Activated naive CD4-positive, alpha-beta T cell treated with anti-CD3 and anti-CD28 coated beads, Interleukin-2, amount 50 U/mL, for 16 hours (primary cell): ENCODE measurements at regions not wholly inside any gene's neighbourhood (a gene's known extent, or its start where the extent isn't known, plus 50 kb on each side); places are given as distances from the start of the nearest gene placed in this dataset.

Experiments used
- DNase-seq: peaks from one replicate; pipeline ENCODE4 v3.0.0-alpha.2; 2020

DNA sequence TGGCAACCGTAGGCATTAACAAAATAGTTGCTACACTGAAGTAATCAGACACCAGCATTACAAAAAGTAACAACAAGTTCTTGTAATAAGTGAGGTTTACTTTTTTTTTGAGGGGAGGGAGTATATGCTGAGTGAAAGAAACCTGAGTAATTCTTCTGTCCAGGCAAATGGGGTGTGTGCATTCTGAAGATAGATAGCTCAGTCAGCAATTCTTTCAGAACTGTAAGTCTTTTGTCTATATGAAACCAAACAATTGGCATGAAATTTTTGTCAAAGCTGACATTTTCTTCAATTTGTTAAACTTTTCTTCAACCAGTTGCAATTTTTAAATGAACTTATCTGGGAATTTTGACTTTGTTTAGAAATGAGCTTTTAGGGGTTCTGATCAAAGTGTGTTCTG is 208.1 kb upstream of the THSD7B start:
- DNase-seq = no peak

DNA sequence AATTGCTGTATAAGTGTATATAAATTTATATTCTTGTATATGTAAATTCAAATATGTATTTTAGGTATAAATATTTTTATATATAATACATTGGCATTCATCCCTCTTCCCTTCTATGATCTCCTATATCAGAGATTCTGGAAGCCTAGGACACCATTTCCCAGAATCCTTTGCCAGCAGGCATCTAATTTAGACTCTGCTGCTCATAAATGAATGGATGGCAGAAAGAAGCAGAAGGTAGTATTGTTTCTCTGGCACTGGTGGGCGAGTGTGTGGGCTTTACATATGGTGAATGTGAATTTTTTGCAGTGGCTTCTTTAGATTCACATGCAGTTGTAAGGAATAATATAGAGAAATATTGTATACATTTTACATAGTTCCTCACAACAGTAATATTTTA is 215.2 kb upstream of the THSD7B start:
- no peak for DNase-seq

DNA sequence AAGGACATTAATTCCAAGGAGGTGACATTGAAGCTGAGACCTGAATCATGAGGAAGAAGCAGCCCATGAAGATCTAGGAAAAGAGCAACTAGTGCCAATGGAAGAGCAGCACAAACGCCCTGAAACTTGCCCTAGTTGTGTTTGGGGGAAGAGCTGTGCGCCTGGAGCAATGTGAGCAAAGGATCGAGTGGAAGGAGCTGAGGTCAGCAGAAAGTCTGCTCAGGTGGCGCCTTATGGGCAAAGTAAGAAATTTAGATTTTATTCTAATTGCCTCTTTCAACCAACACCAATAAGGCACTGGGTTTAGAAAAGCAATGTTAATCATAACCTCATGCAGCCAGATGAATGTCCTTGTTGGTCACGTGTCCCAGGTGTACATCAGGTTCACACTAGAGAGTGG is 226.0 kb upstream of the THSD7B start:
- no peak for DNase-seq

DNA sequence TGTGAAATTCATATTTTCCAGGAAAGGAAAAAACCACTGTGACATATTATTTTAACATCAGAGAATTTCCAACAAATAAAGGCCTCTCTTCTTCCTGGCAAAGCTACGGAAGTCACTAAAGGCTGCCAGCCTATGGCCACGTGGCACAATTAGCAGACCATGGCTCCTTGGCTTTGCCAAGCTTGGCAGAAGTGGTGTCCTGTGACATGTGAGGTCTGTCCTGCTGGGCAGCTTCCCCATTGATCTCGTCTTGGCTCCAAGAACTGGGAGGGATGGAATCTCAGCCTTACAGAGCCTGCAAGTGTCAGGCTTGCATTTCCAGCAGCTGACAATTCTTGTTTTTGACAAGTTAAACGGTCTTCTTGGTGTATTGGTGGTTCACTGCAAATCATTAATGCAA is 226.9 kb upstream of the THSD7B start:
- DNase-seq = no peak

DNA sequence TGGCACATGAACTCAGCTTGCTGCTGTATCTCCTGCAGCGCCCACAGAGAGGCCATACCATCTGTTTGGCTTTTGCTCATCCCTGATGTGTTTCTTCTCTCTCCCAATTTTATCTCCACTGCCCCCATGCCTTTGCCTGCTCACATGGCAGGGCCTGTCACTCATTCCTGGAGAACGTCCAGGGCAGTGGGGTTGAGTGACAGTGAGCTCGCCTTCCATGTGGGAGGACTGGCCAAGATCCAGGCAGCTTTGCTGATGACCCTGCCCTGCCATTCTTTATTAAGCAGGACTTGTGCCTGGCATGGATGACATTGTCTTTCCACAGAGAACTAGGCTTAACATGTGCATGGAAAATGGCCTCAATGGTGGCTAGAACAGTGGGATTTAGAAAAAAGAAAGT is 230.5 kb upstream of the THSD7B start:
- no peak for DNase-seq

DNA sequence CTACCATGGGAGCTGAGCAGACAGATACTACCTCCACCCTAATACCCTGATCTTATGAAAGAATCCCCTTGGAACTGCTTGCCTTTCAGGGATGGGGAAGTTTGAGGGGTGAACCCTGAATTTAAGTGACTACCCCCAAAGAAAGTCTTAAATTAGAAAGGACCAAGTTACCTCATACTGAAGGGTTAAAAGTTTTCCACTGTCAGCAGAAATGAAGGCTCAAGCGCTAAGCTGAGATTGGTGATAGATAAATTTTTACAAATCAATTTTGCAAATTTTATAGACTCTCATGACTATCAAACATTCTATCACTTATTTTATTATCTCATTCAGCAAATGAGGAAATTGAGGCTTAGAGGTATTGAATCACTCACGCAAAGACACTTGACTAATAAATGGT is 233.2 kb upstream of the THSD7B start:
- DNase-seq = no peak

DNA sequence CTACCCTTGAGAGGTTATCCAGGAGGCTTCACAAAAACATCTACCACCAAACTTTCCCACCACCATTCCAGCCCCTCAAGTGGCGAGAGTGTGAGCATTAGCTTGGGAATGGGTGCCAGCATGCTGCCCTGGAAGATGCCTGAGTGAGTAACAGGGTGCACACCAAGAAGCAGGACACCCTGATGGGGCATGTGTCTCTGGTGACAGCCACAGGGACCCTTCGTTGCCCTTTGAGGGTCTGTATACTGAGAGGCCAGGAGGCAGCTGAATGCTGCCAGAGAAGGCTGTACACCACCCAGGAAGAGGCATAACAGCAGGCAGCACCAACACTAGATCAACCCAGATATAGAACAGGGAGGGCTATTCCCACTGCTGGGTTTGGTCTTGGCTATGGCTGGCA is 233.6 kb upstream of the THSD7B start:
- no peak for DNase-seq

DNA sequence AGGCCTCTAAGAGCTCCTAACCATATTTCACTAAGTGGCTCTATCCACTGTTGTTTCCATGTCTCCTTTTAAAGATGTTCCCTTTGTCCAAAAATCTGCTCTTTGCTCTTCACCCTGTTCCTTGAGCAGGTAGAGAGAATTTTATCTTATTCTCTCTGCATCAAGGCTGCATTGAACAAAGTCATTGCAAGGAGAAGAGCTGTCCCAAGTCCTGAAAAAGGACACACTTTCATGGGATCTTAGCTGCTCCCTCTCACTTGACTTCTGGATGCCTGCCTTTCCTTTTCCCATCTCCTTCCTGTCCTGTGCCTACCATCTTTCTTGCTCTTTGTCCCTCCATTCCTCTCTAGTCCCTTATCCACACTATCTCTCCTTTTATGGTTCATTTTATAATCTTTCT is 235.2 kb upstream of the THSD7B start:
- DNase-seq = no peak

DNA sequence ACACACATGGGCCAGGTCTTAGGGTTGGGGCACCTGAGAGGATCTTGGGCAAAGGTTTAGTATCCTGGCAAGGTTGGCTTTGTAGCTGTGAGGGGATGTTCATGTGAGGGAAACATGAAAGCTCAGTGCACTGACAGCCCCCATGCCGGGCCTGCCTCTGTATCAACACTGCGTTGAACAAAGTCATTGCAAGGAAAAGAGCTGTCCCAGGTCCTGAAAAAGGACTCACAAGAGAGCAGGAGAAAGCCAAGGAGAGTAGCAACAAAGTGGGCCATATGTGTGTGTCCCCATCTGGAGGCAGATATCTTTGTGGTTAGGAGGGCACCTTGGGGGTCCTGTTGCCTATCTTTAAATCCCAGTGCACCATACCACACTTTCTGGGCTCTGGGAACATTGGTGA is 237.8 kb upstream of the THSD7B start:
- no peak for DNase-seq

DNA sequence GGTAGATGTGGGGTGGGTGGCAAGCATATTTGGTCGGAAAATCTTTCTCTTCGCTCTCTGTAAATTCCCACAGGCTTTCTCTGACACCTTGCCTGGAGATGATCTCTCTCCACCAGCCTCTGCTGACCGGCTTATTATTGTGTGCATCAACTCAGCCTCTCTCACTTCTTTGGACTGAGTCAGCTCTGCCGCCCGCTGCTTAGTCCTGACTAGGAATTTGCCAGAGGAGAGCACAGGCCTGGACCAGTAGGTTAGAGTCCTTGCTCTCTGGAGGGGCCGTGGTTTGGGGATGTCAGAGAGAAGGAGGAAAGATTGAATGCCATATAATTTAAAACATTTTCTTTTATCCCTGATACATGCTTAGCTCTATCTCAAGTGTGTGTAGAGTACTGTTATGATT is 242.6 kb upstream of the THSD7B start:
- no peak for DNase-seq

DNA sequence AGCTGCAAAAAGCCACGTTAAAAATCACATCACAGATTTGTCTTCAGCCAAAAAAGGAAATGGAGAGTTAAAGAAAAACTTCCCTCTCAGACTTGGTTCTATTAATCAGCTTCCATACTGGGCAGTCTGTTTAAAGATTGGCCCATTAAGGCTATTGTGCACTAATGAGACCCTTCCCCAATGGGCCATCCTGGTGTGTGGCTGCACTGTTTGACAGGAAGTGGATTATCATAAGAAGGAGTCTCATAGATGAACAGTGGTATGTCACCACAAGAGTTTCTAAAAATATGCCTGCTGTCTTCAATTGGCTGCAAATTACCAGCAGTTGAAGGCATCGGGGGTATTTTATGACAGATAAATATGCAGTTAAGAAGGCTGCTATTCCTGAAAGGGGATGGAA is 247.6 kb upstream of the THSD7B start:
- DNase-seq = no peak

DNA sequence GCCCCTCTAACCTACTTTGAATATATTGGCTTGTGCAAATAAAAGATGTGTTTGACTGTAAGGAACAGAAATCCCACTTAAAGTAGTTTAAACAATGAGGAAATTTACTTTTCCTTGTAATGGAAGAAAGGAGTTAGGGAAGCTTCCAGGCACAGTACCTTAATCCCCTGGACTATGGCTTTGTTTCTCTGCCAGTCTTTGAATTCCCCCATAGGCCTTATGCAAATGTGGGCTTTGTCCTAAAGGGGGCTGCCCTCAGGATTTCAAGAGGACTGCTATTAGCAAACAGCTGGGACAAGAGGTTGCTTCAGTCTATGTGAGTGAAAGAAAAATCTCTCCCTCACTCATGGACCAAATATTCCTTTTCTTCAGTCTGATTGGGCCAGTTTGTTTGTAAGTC is 255.1 kb upstream of the THSD7B start:
- DNase-seq = no peak

DNA sequence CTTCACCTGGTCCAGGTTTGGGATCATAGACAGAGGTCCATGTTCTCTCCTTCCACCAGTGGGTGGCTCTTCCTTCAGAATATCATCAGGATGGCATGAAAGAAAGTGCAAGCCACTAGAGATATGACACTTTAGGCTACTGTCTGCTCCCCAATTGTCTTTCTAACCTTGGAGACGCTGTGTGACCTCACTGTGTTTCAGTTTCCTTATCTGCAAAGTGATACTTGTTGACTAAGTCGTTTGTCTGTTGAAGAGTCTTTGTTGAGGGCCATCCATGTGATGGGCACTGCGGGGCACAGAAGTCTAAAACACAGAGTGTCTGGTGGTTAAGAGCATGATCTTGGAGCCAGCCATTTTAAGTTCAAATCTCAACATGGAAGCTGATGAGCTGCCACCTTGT is 259.9 kb upstream of the THSD7B start:
- no peak for DNase-seq

DNA sequence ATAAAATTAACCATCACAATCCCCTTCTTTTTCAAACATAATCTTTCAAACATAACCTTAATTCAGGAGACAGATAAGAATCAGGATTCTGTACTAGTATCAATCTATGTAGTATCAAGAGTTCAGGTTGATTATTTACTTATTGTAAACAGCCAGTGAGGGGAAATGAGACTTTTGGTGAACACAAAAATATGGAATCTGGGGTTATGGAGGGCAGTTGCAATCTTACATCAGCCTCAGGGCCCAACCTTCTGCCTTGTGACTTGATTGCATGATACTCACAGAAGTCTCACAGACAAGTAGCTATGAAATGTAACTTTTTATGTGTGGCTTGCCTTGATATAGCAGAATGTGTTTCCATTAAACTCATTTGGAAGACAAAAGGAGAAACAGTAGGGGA is 262.7 kb upstream of the THSD7B start:
- DNase-seq = no peak

DNA sequence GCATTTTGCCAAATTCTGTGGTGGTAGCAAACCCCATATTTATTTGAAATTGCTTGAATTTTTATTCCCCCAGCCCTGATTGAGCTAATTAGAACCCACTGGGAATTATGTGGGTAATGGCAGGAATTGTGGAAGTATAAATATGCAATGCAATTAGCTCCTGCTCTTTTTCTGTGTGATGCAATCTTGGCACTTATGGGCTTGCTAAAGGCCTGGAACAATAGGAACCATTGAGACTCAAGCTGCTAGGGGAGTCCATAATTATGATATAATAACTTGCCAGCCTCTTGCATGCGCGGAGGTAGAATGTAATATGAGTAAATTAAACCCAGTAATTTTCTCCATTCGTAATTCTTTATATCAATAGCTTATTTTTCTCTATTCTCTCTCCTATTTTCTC is 267.6 kb upstream of the THSD7B start:
- no peak for DNase-seq

DNA sequence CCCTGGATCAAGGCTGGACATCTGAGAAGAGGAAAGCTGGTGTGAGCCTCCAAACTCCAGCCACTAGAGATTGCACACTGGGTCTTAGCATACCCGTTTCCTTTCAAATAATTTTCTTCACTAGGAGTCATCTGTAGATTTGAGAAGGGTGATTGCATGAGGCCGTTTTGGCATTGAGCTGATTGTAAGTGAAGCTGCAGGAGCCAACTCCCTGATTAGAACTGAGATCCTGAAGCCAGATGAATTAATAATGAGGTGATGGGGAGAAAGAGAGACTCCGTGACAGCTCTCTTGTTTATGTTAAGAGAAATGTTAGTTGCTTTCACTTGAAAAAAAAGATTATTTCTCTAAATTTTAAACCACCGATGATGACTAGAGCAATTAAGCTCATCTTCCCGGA is 268.4 kb upstream of the THSD7B start:
- no peak for DNase-seq

DNA sequence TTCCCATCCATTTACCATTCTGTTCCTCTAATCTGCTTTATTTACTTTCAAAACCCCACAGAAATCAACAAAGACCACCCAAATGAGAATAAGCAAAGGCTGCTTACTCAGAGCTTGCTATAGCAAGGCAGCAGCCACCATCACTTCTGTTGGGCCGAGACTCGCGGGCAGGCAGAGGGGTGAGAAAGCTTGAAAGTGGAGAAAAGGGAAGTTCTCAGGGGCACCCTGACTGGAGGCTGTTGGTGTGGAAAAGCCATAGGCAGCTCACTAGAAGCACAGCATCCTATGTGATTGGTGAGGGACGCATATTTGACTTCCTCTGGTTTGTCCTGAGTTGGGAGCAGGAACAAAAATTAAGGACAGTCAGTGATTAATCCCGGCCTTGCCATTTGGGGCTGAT is 269.7 kb upstream of the THSD7B start:
- no peak for DNase-seq

DNA sequence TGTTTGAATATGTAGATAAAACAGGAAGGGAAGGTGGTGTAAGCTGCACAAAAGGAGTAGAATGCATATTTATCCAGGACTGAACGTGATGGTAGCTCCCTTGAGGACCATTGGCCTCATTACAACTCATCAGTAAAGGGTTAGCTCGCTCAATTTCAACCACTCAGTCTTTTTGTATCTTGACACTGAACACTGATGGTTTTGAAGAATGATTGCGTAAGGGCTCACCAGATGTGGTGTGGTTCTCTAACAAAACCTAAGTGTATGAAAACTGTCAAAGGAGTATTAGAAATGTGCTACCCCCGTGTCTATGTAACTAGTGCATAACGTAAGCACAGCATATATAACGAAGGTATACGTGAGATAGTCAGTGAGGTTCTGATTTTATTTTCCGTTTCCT is 272.4 kb upstream of the THSD7B start:
- DNase-seq = no peak

DNA sequence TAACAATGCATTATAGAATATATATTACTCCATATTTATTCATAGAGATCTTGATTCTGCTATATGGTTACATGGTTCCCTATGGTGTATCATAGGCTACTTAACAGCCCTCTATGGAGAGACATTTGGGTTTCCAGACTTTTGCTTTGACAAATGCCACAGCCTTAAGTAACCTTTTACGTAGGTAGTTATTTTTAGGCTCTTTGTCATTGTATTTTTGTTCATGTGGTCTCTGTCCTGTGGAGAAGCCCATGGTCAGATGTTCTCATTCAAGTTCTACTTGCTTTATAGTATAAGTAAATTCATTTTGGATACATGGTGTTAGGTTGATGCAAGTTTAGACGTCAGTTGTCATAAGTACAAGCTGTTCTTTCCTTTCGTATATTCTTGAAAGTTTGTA is 275.2 kb upstream of the THSD7B start:
- no peak for DNase-seq

DNA sequence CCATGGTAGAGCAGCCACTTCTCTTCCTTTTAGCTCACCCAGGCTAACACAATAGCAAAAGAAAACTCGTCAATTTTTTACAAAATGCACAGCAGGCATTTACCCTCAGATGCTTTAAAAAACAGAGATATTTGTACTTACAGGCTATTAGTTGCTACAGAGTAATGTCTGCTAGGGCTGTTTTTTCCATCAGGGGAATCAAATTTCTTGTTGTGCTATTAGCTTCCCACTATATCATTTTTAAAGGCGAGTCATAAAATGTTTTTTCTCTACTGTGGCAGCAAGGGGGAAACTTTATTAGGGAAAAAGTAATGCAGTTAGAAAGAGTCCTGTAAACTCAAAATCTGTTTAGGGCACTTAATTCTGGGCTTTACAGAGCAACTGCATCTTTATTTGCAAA is 277.9 kb upstream of the THSD7B start:
- no peak for DNase-seq

DNA sequence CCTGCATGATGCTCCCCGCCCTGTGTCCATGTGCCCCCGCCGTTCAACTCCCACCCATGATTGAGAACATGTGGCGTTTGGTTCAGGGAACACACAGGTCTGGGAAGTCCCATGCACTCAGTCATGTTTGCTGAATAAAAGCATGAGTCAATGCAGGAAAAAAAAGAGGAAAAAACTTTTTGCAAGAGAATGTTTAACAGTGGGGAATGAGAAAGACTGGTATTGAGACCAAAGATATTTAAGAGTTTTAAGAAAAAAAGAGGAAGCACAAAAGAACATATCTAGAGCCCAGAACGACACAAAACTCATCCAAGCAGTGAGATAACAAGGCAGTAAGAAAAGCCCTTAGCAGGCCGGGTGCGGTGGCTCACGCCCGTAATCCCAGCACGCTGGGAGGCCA is 279.2 kb upstream of the THSD7B start:
- no peak for DNase-seq

DNA sequence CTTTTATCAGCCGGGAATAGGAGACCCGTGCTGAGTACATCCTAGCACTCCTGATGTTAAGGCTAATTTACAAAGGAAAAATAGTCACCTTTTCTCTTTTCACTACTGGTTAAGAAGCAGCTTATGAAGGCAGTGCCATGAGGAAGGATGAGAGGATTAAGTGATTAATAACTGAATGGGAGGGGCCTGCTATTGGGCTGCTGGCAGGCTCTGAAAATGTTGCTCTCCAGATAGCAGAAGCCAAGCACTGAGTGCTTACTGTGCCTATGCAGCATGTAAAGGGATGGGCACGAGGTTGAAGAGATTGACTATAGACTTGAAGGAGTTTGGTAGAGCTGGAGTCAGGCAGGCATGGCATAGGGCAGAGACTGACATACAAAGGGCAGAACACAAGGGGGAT is 282.4 kb upstream of the THSD7B start:
- no peak for DNase-seq

DNA sequence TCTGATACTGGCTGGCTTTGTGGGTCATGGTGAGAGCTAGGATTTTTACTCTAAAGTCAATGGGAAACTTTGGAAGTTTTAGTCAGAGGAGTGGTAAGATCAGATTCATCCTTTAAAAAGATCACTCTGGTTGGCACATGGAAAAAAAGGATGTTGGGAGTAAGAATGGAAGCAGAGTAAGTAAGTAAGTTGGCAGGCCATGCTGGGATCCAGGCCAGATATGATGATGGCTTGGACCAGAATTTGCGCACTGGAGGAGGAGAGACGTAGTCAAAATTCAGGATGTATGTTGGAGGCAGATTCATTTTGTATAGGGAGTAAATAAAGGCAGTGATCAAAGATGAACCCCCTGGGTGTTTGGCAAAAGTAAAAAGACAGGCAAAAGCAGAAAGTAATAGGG is 283.3 kb upstream of the THSD7B start:
- DNase-seq = no peak

DNA sequence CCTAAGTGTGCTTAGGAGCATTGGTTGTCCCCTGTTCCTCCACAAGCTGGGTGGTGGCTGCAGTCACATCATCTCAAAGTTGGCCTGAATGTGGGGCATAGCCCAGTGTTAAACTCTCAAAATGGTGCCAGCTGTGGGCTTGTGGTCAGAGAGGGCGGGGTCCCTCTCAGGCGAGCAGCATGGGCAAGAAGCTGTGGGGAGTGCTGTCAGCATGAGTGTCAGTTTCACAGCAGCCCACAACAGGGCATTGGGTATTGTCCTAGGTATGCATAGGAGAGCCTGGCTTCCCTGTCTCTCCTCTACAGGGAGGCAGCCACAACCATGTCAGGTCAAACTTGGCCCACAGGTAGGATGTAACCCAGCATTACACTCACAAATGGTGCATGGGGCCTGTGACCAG is 285.6 kb upstream of the THSD7B start:
- DNase-seq = no peak

DNA sequence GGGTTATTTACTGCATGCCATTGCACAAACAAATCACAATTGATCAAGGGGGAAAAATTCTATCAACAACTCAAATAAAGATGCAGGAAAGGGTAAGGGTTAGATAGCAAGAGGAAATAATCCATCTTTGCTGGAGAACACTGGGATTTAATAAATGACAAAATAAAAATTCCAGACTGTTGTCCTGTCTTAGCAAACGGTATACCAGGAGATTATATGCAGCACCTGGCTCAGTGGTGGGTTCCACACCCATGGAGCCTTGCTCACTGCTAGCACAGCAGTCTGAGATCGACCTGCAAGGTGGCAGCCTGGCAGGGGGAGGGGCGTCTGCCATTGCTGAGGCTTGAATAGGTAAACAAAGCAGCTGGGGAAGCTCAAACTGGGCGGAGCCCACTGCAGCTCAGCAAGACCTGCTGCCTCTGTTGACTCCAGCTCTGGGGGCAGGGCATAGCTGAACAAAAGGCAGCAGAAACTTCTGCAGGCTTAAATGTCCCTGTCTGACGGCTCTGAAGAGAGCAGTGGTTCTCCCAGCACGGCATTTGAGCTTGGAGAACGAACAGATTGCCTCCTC is 296.5 kb upstream of the THSD7B start:
- no peak for DNase-seq

DNA sequence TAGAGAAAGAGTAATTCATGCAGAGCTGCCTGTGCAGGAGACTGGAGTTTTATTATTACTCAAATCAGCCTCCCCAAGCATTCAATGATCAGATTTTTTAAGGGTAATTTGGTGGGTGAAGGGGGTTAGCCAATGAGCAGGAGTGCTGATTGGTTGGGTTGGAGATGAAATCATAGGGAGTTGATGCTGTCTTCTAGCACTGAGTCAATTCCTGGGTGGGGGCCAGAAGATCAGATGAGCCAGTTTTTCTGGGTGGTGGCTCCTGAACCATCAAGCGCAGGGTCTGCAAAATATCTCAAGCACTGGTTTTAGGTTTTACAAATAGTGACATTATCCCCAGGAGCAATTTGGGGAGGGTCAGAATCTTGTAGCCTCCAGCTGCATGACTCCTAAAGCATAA is 312.8 kb upstream of the THSD7B start:
- no peak for DNase-seq
